HG02885 (cell line): ENCODE measurements at regions not wholly inside any gene's neighbourhood (a gene's known extent, or its start where the extent isn't known, plus 50 kb on each side); places are given as distances from the start of the nearest gene placed in this dataset.
A peak's percentile ranks its signal among the peaks of the same experiment; 100 is the strongest.

Source experiments
- ATAC-seq: cut with Tn5 transposase; IDR thresholded peaks from one replicate; pipeline ENCODE4 v1.9.1; 2021; ENCODE audit warnings: mild to moderate bottlenecking; ENCODE audit not compliant: unreplicated experiment, poor library complexity

DNA sequence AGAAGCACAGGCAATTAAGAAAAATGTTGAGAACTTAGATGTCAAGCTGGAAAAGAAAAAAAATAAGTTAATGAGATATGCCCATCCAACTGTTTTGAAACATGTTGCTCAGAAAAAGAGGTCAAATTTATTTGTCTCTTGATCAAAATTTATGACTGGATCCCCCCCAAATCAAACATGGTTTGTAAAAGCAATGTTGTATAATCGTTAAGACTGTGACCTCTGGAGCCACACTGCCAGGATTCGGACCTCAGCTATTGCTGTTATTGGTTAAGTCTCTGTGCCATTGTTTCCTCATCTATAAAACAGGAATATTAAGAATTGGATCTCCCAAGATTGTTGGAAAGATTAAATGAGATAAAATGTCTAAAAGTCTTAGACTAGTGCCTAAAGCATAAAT lies 51.9 kb upstream of the LRRK2 start:
- ATAC-seq, result no peak

DNA sequence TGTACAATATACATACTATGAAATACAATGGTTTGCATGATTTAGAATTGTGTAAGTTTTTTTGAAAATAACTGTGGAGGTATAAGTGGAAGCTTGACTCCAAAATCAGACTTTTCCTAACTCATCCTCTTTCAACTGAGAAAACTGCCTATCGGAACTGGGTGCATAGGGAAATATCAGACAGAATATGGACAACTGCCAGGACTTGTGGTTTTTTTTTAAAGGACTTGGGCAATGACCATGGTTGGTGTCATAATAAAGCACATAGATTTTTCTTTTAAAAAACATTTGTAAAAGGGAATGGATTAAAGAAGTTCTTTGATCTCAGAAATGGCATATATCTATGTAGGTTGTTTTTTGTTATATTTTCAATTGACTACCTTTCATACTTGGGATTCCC lies 53.3 kb upstream of the LRRK2 start:
- no peak for ATAC-seq

DNA sequence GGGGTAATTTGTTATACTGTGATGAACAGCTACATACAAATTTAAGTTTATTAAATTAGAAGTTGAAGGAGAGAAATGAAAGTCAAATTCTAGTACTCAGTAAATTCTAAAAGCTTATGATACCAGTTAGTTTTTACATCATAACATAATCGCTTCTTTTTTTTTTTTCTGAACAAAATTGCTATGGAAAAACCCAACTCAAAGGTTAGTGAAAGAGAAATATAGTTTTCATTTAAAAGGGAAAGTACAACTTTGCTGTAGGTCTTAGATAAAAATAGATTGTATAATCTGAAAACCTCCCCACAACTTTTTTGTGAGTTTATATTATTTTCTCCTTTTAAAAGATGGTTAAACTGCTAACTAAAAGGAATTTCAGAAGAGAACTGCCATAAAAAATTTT lies 53.7 kb upstream of the LRRK2 start:
- ATAC-seq, result no peak

DNA sequence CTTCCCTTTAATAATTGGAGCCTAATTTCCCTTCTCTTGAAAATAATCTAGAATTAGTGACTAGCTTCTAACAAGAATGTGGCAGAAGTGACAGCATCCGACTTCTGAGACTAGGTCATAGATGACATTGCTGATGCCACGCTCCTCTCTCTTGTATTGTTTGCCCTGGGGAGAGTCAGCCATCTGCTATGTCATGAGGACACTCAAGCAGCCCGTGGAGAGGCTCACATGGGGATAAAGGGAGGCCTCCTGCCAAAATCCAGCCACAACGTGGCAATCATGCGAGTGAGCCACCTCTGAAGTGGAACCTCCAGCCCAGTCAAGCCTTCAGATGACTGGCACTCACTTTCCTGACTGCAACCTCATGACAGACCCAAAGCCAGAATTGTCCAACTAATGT lies 54.2 kb upstream of the LRRK2 start:
- ATAC-seq, result no peak

DNA sequence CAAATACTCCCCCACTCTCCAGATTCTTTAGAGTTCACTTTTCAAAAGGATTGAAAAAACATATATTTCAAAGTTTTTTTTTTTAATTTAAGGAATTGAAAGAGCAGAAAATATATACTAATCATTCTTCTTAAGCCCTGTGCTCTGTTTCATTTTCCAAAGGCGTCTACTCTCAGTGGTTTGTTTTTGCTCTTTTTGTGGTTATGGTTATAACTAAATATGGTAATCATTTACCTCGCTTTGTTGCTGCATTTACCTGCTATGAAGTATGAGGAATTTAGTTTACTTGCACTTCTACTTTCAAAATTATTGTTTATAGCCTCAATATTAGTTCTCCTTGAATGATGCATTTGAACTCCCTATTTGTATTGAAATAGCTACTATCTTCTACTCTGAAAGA lies 55.9 kb upstream of the LRRK2 start:
- ATAC-seq, result peak; percentile 98

DNA sequence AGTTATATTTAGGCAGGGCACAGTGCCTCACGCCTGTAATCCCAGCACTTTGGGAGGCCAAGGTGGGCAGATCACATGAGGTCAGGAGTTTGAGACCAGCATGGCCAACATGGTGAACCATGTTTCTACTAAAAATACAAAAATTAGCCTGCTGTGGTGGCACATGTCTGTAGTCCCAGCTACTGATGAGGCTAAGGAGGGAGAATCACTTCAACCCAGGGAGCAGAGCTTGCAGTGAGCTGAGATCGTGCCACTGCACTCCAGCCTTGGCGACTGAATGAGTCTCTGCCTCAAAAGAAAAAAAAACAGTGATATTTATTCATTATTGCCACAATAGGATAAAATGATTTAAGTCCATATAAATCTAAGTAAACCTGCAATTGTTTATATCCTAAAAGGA lies 56.4 kb upstream of the LRRK2 start:
- ATAC-seq, result peak; percentile 32

DNA sequence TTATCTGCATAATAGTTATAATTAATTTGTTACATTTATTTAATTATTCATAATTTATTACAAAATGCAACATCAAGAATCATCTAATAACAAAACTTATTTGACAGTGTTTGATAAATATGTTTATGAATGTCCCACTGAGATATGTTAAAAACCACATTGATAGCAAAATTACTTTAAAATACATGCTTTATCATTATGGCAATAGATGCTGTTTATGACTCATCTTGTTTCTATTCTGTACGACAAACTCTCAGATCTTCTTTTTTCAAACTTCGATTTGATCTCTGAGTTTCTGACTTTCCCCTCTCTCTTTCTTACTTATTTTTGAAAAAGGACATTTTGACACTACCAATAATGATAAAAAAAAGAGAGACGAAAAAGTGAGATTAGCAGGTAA lies 56.8 kb upstream of the LRRK2 start:
- peak; percentile 60 for ATAC-seq

DNA sequence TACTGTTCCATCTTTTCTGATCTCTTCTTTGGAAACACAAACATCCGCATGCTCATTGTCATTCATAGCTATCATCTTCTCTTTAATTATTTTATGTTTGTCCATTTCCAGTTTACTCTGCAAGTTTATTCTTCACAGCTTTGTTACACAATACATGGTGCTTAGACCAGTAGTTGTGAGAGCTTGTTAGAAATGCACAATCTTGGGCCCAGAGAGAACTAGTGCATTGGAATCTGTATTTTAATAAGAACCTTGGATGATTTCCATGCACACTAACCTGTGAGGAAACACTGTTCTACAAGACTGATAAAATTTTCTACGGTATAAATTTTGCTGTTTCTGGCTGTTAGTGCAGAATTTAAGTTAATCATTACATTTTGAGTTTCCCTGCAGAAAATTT lies 59.3 kb upstream of the SLC2A13 start:
- no peak for ATAC-seq

DNA sequence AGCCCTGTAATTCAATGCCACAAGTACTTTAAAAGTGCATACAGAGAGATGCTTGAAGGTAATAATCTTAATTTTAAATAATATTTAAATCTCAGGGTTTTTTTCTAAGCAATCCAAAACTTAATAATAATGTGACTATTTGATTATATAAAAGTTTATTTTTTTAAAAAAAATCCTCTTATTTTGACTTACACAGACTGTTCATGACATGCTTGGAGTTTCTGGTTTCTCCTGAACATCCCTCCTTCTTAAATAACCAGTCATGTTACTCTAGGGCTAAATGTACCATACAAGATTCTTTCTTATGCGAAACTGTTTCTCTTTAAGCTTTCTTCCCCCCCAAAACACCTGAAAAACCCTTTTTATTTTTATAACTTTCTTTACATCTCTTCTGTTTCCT lies 58.2 kb upstream of the SLC2A13 start:
- ATAC-seq, result no peak

DNA sequence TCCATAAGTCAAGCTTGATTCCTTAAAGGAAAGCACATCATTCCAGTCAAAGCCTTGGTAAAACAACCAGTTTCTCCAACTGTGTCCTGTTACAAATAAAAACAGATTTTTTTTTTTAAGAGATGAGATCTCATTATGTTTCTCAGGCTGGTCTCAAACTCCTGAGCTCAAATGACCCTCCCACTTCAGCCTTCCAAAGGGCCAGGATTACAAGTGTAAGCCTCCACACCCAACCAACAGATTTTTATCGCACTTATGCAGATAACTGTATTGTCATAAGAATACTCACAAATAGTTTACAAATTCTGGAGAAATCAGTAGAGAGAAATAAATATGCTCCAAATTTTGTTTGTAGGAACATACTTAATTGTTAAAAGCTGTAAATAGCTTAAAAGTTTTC lies 56.2 kb upstream of the SLC2A13 start:
- ATAC-seq, result no peak

DNA sequence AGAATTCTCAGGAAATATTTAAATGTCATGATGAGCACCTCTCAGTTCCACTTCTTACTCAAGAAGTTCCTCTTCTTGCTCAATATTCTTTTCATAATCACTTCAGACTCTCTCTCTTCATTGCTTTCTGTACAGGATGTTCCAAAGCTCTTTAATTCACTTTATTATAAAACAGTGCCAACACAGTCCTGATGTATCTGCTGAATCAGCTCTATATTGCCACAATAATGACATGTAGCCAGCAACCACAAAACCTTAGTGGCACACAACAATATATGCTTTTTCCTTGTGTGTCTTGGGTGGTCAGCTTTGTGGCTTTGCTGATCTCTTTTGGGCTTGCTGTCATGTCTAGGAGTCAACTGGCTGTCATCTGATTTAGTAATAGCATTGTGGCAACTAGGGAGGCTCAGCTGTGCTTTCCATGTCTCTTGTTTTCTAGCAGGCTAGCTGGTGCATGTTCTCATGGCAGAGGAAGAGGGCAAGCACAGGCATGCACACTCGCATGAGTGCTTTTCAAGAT lies 52.8 kb upstream of the SLC2A13 start:
- peak; percentile 66 for ATAC-seq

DNA sequence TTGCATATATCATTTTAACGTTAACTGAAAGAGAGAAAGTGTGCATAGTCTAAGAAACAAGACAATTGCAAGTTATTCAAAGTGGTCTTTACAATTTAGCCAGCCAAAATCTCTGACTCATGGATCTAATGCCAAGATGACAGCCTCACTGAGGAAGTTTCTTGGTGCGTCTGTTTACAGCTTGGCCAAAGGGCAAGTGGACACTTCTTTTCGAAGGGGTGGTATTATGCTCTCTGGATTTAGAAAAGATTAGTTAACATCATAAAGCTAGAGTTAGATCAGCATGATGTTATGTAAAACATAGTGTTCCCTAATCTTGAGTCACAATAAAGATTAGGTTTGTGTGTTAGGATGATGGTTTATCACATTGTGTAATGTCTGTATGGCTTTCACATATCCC lies 51.5 kb upstream of the SLC2A13 start:
- ATAC-seq, result no peak

DNA sequence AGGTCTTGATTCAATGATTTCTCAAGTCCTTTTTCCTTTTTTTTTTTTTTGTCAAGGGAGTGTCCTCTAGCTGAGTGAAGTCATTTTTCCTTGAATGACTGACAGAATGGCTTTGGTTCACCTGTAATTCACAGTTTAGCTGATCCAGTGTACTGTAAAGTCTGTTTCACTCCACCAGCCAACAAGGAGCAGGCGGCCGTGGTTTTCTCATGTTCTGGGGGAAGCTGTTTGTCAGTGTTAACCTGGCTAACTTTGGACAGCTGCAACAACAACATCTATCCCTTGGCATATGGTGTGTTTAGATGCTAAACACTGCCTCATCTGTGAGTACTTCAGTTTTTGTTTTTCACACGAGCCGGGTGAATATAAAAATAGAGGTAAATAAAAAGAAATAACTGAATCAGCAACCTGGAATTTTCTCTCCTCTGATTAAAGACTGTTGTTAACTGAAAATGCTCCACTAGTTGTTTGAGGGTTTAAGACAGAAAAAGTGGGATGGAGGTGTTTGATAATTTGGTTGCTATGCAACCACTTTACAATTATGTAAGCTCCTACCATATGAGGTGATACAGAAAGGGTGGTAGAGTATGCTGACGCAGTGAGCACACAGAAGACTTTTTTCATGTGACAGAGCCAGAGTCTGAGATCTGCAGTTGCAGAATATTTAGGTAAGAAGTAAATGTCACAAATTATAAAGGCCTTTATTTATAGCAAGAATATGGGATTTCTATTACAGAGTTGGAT lies 50.3 kb upstream of the SLC2A13 start:
- no peak for ATAC-seq
